ENCODE measurements at regions not wholly inside any gene's neighbourhood (a gene's known extent, or its start where the extent isn't known, plus 50 kb on each side); places are given as distances from the start of the nearest gene placed in this dataset.

GRCh38 chr11:13145461-13145860 is 132.1 kb upstream of the BMAL1 start:
- TF ChIP-seq, protein P1, sequence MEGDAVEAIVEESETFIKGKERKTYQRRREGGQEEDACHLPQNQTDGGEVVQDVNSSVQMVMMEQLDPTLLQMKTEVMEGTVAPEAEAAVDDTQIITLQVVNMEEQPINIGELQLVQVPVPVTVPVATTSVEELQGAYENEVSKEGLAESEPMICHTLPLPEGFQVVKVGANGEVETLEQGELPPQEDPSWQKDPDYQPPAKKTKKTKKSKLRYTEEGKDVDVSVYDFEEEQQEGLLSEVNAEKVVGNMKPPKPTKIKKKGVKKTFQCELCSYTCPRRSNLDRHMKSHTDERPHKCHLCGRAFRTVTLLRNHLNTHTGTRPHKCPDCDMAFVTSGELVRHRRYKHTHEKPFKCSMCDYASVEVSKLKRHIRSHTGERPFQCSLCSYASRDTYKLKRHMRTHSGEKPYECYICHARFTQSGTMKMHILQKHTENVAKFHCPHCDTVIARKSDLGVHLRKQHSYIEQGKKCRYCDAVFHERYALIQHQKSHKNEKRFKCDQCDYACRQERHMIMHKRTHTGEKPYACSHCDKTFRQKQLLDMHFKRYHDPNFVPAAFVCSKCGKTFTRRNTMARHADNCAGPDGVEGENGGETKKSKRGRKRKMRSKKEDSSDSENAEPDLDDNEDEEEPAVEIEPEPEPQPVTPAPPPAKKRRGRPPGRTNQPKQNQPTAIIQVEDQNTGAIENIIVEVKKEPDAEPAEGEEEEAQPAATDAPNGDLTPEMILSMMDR (IDR thresholded peaks at IDR 0.05): peak; percentile 24
- no peak for TF ChIP-seq EZH2 (IDR thresholded peaks at IDR 0.05)
- no peak for TF ChIP-seq EZH2phosphoT487 (IDR thresholded peaks at IDR 0.05)
